GM21529 (cell line): ENCODE measurements at regions not wholly inside any gene's neighbourhood (a gene's known extent, or its start where the extent isn't known, plus 50 kb on each side); places are given as distances from the start of the nearest gene placed in this dataset.

Source experiments
- ATAC-seq: cut with Tn5 transposase; IDR thresholded peaks from one replicate; pipeline ENCODE4 v1.9.1; 2021; ENCODE audit not compliant: unreplicated experiment

DNA sequence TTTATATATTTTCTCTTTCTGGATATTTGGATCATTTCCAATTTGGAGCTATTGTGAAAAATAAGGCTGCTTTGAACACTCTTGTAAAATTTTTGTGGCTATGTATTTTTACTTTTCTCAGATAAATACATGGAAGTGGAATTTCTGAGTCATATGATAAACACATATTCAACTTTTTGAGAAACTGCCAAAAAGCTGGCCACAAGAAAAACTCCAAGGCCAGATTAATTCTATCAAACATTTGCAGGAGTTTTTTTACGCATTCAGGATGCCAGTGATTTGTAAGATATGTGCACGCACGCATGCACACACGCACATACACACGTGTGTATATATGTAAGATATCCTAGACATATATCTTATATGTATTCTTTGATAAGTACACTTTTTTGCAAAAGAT lies 477.5 kb upstream of the SPHKAP start:
- no peak for ATAC-seq

DNA sequence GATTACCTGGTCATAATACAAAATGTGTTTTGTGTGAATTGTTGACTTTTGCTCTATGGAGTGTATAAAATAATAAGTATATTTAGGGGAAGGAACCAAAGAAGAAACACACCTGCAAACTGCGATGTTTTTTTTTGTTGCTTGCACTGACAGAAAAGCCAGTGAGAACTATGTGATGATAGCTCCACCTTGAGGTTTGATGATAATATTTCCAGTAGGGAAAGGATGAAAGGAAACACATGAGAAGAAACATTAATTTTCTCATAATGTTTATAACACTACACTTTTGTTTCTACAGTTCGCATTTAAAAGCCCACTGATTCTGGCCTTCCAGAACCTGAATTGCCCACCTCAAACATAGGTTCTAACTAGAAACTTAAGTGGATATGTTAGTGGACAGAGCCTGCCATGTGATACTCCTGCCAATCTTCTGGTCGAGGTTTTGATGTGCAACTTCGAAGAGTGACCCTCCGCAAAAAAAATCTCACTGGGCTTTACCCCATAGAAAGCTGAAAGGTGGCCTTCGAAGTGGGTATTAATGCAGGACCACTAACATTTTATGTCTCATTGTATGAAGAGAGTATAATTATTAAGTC lies 476.4 kb upstream of the SPHKAP start:
- no peak for ATAC-seq

DNA sequence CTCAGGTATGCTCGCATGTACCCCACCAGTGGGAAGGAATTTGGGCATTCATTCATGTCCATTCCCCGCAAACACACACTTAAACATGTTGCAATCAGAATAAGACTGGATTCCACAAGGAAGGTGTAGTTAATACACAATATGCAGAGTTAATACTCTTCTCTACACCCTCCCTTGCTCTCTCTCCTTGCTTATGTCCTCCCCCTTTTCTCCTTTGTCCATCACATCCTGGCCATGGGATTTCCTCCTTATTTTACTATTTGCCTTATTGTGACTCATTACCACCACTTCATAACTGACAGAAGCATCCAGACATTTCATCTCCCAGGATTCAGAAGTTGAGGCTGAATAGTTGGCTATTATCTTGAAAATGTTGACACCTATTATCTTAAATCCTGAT lies 473.8 kb upstream of the SPHKAP start:
- ATAC-seq: no peak

DNA sequence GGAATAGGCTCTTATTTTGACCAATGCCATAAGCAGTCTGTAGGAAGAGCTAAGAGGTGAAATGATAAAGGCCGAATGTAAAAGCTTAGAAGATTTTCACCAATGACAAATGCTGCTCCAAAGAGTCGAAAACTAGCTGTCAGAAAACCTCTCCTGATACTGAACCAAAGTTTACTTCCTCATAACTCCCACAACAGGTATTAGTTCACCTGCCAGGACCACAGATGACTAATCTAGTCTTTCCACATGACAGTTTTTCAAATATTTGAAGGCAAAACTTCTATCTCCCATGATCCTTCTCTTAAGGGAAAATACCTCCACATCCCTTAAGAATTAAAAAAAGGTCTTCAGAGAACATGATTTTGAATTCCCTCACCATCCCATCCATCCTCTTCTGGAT lies 473.2 kb upstream of the SPHKAP start:
- ATAC-seq: no peak

DNA sequence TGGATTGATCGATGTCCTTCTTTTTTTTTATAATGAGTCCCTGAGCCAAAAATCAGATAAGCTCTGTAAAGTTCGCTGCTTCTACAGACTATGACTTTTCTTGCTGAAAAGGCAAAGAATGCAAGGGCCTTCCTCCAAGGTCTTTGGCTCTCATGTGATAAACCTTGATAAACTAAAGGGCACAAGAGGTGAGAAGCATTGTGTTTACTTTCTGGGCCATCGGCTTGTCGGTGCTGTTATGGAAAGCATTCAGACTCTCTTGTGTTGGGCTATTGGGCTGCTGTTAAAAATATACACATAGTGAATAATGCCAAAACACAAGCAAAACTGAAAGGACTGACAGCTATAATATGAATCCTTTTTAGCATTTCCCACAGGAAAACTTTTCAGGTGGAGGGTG lies 472.4 kb upstream of the SPHKAP start:
- ATAC-seq: no peak

DNA sequence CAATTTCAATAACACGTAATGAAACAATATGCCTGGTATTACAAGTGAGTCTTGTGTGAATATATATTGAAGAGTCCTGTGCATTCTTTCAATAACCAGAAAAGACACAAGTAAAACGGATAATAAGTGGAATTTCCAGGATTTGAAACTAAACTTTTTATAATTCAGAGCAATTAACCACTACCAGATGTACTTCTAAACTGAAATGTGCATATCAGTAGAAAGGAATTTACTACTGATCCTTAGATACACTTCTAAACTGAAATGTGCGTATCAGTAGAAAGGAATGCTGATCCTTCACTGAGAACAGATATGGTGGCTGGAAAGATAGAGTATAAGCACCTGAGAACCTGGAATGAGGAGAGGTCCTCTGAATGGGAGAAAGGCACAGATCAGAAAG lies 470.9 kb upstream of the SPHKAP start:
- ATAC-seq: no peak

DNA sequence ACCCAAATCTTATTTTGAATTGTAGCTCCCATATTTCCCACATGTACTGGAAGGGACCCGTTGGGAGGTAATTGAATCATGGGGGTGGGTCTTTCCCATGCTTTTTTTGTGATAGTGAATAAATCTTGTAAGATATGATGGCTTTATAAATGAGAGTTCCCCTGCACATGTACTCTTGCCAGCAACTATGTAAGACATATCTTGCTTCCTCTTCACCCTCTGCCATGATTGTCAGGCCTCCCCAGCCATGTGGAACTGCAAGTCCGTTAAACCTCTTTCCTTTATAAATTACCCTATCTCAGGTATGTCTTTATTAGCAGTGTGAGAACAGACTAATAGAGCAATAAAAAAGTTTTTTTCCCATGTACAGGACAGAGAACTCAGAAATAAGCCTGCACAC lies 468.4 kb upstream of the SPHKAP start:
- ATAC-seq: no peak

DNA sequence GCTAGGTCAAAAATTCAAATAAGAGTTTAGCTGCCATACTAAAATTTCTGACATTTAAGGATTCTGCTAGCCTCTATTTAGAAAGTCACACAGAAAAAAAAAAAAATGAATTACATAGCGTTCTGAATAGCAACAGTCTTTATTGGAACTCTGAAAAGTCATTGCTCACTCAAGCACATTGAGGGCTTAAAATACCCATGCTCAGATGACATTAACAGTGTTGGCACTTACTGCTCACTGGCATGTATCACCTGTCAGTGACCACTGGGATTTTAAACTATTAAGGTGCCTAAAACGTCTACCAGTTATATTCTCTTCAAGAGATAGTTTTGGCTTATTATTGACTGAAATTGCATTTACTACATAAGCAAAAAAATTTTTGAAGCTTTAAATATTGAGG lies 468.0 kb upstream of the SPHKAP start:
- no peak for ATAC-seq

DNA sequence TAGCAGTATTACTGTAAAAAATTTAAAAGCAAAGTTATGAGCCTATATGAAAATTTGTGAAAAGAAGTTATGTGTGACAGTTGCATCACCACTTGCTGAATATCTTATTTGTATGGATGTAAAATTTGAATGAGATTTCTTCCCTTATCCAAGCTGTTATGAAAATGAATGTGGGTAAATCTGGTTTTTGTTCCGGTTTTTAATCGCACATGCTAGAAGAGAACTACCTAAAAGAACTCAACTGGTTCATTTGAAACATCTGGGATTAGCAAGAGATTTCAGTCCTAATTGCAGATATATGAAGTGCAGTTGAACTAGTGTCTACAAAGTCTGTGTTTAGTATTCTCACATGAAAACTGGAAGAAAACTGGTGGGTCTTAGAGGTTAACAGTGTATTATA lies 467.1 kb upstream of the SPHKAP start:
- no peak for ATAC-seq

DNA sequence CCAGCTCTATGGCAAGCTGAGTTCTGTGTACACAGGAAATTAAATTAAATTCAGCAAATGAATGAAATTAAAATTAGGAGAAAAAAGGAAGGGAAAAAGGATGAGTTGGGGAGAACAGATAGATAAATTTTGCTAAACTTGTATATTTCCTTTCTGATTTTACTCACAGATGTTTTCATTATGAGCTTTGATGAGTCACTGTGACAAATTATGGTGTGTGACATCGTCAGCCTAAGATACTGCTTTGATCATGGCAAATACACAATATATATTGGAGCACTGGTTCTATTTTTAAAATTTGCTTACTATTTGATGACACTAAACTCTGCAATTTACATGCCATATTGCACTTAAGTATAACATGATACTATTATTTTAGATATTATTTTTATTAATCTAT lies 464.6 kb upstream of the SPHKAP start:
- ATAC-seq: no peak

DNA sequence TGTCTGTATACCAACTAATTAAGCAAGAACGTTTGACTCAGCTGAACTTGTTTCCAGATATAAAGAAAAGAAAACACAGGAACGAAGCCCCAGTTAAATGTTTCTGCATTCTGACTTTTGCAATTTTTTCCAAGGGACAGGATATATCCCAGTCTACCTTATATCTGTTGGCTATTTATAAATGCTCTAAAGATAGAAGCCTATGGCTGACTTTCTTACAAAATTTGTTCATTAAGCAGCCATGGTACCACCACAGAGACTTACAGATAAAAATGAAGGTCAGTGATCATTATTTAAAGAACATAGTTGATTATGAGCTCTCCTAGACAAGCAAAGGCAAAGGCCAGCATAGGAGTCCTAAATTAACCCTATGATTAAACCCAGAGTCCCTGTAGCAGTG lies 462.7 kb upstream of the SPHKAP start:
- ATAC-seq: no peak

DNA sequence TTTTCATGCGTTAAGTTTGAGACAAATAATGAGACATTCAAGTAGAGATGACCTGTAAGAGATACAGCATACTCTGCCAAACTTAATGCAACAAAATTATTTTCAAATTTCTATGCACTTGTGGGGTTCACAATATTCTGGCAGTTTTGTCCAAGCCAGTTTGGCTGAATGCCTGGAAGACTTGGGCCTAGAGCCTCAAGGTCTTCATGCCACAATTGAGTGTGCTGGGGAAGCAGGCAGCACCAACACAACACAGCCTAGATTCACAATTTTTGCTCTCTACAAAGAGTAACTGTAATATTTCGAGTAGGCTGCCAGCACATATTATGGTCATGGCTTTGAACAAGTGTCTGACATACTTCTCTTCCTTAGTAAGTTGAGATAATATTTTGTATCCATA lies 461.4 kb upstream of the SPHKAP start:
- no peak for ATAC-seq

DNA sequence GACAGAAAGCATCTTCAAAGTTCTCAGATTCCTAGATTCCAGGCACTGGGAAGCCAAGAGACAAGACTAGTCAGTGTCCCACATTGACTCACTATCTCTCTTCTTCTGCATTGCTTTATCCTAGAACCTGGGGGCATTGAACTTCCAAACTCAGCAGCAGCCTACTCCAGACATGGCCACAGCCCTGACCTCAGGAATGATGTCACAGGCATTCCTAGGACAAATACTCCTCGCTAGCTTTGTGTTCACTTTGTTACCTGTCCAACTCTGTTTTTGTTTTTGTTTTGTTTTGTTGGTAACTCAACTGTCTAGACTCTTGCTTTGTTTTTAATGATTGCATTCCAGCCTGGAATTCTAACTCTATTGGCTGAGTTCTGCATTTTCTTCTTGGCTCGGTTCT lies 449.3 kb upstream of the SPHKAP start:
- ATAC-seq: no peak

DNA sequence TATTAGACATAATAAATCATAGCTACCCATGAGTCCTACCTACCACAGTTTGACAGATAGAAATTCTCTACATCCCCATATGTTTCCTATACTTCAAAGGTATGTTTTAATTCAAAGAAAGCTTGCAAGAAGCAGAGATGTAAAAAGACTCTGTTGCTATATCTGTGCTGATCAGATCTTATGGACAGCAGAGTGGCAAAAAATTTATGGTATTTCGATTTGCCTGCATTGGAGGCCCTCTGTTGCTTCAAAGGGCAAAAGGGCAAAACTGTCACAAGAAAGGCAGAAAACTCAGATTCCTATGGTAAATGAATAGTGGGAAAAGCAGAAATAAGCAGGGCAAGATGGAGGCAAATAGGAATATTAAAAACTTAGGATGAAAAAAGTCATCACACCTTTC lies 447.8 kb upstream of the SPHKAP start:
- no peak for ATAC-seq

DNA sequence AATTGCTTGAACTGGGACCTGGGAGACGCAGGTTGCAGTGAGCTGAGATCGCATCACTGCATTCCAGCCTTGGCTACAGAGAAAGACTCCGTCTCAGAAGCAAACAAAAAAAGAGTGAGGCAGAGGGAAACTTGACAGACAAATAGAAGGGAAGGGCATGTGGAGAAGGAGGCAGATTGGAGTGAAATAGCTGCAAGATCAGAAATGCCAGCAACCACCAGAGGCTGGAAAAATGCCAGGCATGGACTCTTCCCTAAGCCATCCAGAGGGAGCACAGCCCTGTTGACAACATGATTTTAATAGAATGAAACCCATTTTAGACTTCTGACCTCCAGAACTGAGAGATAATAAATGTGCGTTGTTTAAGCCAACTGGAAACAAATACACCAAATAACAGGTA lies 447.2 kb upstream of the SPHKAP start:
- ATAC-seq: no peak

DNA sequence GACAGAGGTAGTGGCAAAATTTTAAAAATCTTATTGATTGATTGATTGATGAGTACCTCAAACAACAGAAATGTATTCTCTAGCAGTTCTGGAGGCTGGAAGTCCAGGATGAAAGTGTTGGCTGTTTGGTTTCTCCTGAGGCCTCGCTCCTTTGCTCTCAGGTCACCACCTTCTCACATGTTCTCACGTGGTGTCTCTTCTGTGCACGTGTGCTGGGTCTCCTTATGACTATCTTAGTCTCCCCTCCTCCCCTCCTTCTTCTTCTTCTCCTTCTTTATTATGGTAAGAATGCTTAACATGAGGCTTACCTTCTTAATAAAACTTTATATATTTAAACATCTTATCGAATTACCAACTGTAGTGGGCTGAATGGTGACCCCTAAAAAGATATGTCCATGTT lies 446.0 kb upstream of the SPHKAP start:
- no peak for ATAC-seq

DNA sequence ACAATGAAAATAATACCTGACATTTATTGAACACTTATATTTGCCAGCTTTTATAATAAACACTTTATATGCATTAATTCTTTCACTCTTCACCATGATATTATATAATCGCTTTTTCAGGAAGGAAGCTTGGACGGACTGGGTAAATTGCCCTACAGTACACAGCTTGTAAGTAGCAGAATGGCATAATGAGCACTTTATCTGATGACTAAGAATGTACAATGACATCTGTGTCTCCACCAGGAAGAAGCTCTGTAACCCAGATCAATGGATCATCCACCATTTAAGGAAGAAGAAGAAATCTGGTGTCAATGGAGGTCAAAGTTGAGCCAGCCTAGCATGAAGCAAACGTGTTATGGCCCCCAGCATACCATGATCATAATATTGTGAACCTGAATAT lies 444.0 kb upstream of the SPHKAP start:
- ATAC-seq: no peak

DNA sequence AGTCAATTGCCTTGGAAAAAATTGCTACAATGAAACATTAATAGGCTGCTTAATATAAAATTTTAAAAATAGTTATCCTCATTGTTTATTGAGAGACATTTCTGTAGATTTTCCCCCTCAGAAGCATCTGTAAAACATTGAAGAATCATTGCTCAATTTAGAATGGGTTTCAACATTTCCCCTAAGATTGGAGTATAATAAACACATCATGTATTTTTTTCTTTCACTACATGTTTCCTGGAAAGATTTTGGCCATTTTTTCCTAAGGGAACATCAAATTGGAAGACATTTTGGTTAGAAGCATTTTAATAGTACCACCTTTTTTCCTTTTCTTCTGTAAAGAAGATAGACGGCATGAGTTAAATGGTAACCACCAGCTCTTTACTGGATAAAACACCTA lies 443.2 kb upstream of the SPHKAP start:
- no peak for ATAC-seq

DNA sequence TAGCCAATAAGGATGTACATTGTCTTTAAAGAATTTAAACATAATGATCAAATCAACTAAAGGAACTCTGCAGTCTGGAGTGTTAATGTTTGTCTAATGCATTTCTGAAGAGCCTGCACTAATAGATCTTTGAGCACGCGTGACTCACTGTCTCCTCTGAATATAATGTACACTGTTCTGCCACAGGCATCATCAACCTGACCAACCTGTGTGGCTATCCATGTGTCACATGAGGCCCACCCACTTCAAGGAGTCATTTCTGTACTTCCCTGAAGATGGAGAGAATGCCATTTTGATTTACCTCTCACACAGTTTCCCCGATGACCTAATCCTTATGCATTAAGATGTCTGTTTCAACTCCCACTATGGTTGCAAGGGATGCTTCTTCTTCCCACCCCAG lies 434.0 kb upstream of the SPHKAP start:
- ATAC-seq: no peak

DNA sequence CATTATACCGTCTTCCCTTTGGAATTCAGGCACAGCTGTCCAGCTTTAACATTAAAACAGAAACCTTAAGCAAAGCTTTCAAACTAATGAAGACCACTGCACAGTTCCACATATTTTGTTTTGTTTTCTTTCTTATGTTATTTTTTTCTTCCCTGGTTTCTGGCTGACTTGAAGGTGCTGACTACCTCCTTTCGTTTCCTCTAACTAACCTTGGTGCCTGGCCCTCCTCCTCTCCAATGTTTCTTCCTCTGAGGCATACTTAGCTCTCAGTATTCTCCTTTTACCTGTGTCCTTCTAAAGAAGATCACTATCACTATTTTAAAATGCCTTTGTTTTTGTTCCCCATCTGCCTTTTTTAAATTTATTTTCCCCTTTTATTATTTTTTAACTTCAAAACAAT lies 433.3 kb upstream of the SPHKAP start:
- ATAC-seq: no peak

DNA sequence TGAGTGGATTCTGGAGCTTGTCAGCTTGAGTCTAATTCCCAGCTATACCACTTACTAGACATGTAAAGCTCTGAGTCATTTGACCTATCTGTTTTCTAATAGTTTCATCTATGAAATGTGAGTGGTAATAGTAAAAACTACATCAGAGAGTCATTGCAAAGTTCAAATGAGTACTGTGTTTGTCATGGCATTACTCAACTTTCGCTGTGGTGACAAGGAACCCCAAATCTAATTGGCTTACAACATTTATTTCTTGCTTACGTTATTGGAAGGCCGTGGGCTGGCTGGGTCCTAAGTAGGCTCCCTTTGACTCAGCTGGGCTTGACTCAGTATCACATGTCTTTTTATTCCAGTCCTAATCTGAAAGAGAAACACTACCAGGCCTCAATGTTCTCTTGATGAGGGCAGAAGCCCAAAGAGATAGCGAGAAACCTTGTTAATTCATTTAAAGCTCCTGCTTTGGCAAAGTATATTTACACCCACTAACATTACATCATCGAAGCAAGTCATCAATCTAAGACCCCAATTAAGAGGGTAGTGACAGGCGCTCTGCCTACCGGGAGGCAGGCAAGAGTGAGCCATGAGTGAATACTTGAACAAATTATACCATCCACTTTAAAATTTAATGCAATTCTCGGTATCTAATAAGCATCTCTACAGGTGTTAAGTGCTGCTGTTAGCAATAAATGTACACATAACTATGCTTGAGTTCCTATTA lies 431.8 kb upstream of the SPHKAP start:
- ATAC-seq: no peak

DNA sequence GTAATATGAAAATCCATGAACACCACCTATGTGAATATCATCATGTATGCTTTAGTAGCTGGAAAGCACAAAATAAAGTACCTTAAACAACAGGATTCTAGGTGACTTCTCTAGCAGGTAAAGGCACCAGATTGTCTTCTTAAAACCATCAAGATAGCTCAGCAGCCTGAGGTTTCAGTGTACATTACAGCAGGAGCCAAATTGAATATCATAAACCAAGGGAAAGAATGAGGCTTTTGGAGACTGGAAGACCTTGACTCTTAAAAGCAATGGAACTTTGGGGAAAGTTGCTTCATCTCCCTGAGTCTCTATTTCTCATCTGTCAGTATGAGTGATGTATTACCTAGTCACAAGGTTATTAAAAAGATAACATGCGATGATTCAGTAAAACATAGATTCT lies 429.7 kb upstream of the SPHKAP start:
- ATAC-seq: no peak

DNA sequence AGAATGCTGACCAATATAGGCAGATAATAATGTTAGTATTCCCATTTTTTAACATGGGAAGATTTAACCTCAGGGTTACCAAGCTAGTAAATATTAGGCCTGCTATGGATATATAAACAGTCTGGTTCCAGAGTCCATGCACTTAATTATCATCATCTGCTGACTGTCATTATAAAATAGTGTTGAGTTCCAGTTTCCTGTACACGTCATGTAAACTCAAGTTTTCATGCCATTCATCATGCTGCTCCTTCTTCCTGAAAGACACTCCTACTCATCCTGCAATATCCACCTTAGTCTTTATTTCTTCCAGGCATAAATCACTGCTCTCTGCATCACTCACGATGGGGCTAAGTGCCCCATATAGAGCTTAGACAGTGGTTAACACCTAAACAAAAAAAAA lies 420.8 kb upstream of the SPHKAP start:
- no peak for ATAC-seq
